HCT116 (cell line): ENCODE measurements at regions not wholly inside any gene's neighbourhood (a gene's known extent, or its start where the extent isn't known, plus 50 kb on each side); places are given as distances from the start of the nearest gene placed in this dataset.

Experiments
- ATAC-seq: fragments of 200-7000 bp; cut with Tn5 transposase; 2 replicates; pipeline ENCODE4 v1.9.1; 2020; ENCODE audit warnings: mild to moderate bottlenecking, moderate library complexity
- BruUV-seq: library from RNA; stranded (reverse); fragments of 400-500 nt; replicated peaks from 2 replicates; lab custom pipeline; 2021; lab: Mats Ljungman, UMichigan
- CTCF ChIA-PET: fragments of 300-600 bp; sonication (Branson Sonifier 250); formaldehyde crosslinking; loops from one replicate; lab custom pipeline; 2021; ENCODE audit warnings: antibody characterized with exemption; lab: Charles Lee
- POLR2A ChIA-PET: fragments of 300-600, 350-600 bp; sonication (Branson Sonifier 250); formaldehyde crosslinking; loops from one replicate; lab custom pipeline; 2021; ENCODE audit warnings: antibody characterized with exemption; lab: Charles Lee
- RAD21 ChIA-PET, 2 experiments: fragments of 300-600 bp; sonication (Branson Sonifier 250); formaldehyde crosslinking; loops; one replicate each; lab custom pipeline; 2023; ENCODE audit warnings: low total read pairs in 2 of 2; ENCODE audit not compliant: uncharacterized antibody in 2 of 2, unreplicated experiment in 2 of 2, low non-redundant PET in 1 of 2; lab: Charles Lee
- DNase-seq: peaks from one replicate; pipeline ENCODE4 v3.0.0-alpha.2; 2010; ENCODE audit warnings: low read depth, low spot score
- H2AFZ ChIP-seq: fragments of 200-600 bp; shearing (Covaris generic), sonication (generic); 2 replicates; pipeline ENCODE4 v1.6.1; 2017; ENCODE audit warnings: low read depth, mixed run types, mixed read lengths, antibody characterized with exemption, low read length; ENCODE audit not compliant: poor library complexity, severe bottlenecking
- H3K27ac ChIP-seq: 2 replicates; pipeline ENCODE4 v1.5.1; 2012; ENCODE audit warnings: low read depth, low read length
- H3K27me3 ChIP-seq: fragments of 200-600 bp; sonication (generic); 2 replicates; pipeline ENCODE4 v1.6.1; 2016; ENCODE audit warnings: mixed run types, low read length, mixed read lengths; ENCODE audit not compliant: insufficient read depth
- H3K36me3 ChIP-seq, 2 experiments: fragments of 200-500 bp in 1 of 2; fragments of 200-600 bp in 1 of 2; sonication (Bioruptor generic) in 1 of 2; sonication (generic) in 1 of 2; 2 replicates each; pipeline versions ENCODE4 v1.5.1 to v1.6.1; 2014 to 2016; ENCODE audit warnings: low read length in 2 of 2, inconsistent platforms in 1 of 2, mixed read lengths in 1 of 2, mixed run types in 1 of 2; ENCODE audit not compliant: insufficient read depth in 2 of 2, control insufficient read depth in 1 of 2
- H3K4me1 ChIP-seq, 2 experiments: fragments of 200-600 bp in 1 of 2; sonication (generic) in 1 of 2; 2 replicates each; pipeline versions ENCODE4 v1.5.1 to v1.6.1; 2012 to 2017; ENCODE audit warnings: low read length in 2 of 2, inconsistent platforms in 1 of 2, mild to moderate bottlenecking in 1 of 2, mixed read lengths in 1 of 2, mixed run types in 1 of 2, moderate library complexity in 1 of 2; ENCODE audit not compliant: insufficient read depth in 2 of 2, control insufficient read depth in 1 of 2
- H3K4me2 ChIP-seq: fragments of 200-600 bp; sonication (generic); 2 replicates; pipeline ENCODE4 v1.6.1; 2017; ENCODE audit warnings: mixed run types, low read length, mixed read lengths
- H3K4me3 ChIP-seq, 2 experiments: fragments of 200-600 bp in 1 of 2; sonication (generic) in 1 of 2; replicated peaks in 1 of 2; 2 replicates each; pipeline ENCODE4 v1.5.1; 2011 to 2016; ENCODE audit warnings: low read length in 2 of 2, control low read depth in 1 of 2, low read depth in 1 of 2, mild to moderate bottlenecking in 1 of 2, mixed read lengths in 1 of 2, mixed run types in 1 of 2
- H3K79me2 ChIP-seq: fragments of 200-600 bp; sonication (generic); 2 replicates; pipeline ENCODE4 v1.6.1; 2017; ENCODE audit warnings: mild to moderate bottlenecking, mixed run types, low read length, moderate library complexity, mixed read lengths; ENCODE audit not compliant: insufficient read depth
- H3K9ac ChIP-seq: fragments of 200-600 bp; sonication (generic); 2 replicates; pipeline ENCODE4 v1.6.1; 2016; ENCODE audit warnings: low read length, mixed read lengths
- H3K9me2 ChIP-seq: fragments of 200-600 bp; sonication (generic), shearing (Covaris generic); 2 replicates; pipeline ENCODE4 v1.6.1; 2017; ENCODE audit warnings: mixed run types, mild to moderate bottlenecking, moderate library complexity; ENCODE audit not compliant: insufficient read depth
- H3K9me3 ChIP-seq, 2 experiments: fragments of 200-500 bp in 1 of 2; fragments of 200-600 bp in 1 of 2; sonication (Bioruptor generic) in 1 of 2; sonication (generic) in 1 of 2; 2 replicates each; pipeline ENCODE4 v1.6.1; 2014 to 2017; ENCODE audit warnings: low read length in 2 of 2, mixed read lengths in 2 of 2, inconsistent platforms in 1 of 2, low read depth in 1 of 2, mild to moderate bottlenecking in 1 of 2, mixed run types in 1 of 2, moderate library complexity in 1 of 2; ENCODE audit not compliant: control insufficient read depth in 1 of 2, insufficient read depth in 1 of 2
- H4K20me1 ChIP-seq: fragments of 200-600 bp; sonication (generic), shearing (Covaris generic); 2 replicates; pipeline ENCODE4 v1.6.1; 2017; ENCODE audit warnings: mixed run types, mild to moderate bottlenecking, moderate library complexity; ENCODE audit not compliant: insufficient read depth
- CBX3 ChIP-seq: IDR thresholded peaks from 2 replicates; pipeline ENCODE4 v1.6.1; 2012; ENCODE audit warnings: low read depth
- CEBPB ChIP-seq: IDR thresholded peaks from 2 replicates; pipeline ENCODE4 v1.6.1; 2012; ENCODE audit warnings: low read depth
- ELF1 ChIP-seq: IDR thresholded peaks from 2 replicates; pipeline ENCODE4 v1.6.1; 2012; ENCODE audit warnings: low read depth, borderline replicate concordance
- EZH2 ChIP-seq: fragments of 200-600 bp; sonication (generic); IDR thresholded peaks from 2 replicates; pipeline ENCODE4 v1.6.1; 2017; ENCODE audit warnings: antibody characterized with exemption, mixed run types
- EZH2phosphoT487 ChIP-seq: fragments of 200-600 bp; IDR thresholded peaks from 2 replicates; pipeline ENCODE4 v1.6.1; 2018; ENCODE audit warnings: antibody characterized with exemption, borderline replicate concordance
- JUND ChIP-seq: IDR thresholded peaks from 2 replicates; pipeline ENCODE4 v1.6.1; 2012
- POLR2AphosphoS5 ChIP-seq: IDR thresholded peaks from 2 replicates; pipeline ENCODE4 v1.6.1; 2011; ENCODE audit warnings: mild to moderate bottlenecking, low read depth, low read length, moderate library complexity
- RAD21 ChIP-seq: IDR thresholded peaks from 2 replicates; pipeline ENCODE4 v1.6.1; 2012; ENCODE audit warnings: low read depth, mild to moderate bottlenecking
- SIN3A ChIP-seq: IDR thresholded peaks from 2 replicates; pipeline ENCODE4 v1.6.1; 2012; ENCODE audit warnings: low read depth
- SP1 ChIP-seq: IDR thresholded peaks from 2 replicates; pipeline ENCODE4 v1.6.1; 2012; ENCODE audit warnings: low read depth
- SRF ChIP-seq: IDR thresholded peaks from 2 replicates; pipeline ENCODE4 v1.6.1; 2012; ENCODE audit warnings: low read depth
- TCF7L2 ChIP-seq: IDR thresholded peaks from 2 replicates; pipeline ENCODE4 v1.7.0; 2011; ENCODE audit warnings: borderline replicate concordance, inconsistent platforms; ENCODE audit not compliant: insufficient read depth, insufficient read length; ENCODE audit errors: extremely low read depth
- YY1 ChIP-seq: IDR thresholded peaks from 2 replicates; pipeline ENCODE4 v1.6.1; 2011; ENCODE audit warnings: low read length, low read depth, moderate library complexity, mild to moderate bottlenecking; ENCODE audit not compliant: insufficient replicate concordance; ENCODE audit errors: extremely low read depth
- ZFX ChIP-seq: fragments of 450-650 bp; IDR thresholded peaks from 2 replicates; pipeline ENCODE4 v1.6.1; 2017
- ZNF274 ChIP-seq: fragments of 200-500 bp; sonication (Bioruptor generic); IDR thresholded peaks from 2 replicates; pipeline ENCODE4 v1.6.1; 2014; ENCODE audit warnings: mild to moderate bottlenecking, low read depth, low read length, inconsistent platforms
- intact Hi-C: fragments of 100-400 bp; cut with micrococcal nuclease; formaldehyde crosslinking; loops from 2 replicates; pipeline ENCODE4 v1.10.0; 2022
- TF ChIP-seq, protein P1 (sequence below): IDR thresholded peaks from 2 replicates; pipeline ENCODE4 v1.6.1; 2012; ENCODE audit warnings: low read depth
- TF ChIP-seq, protein P2 (sequence below): IDR thresholded peaks from 2 replicates; pipeline ENCODE4 v1.6.1; 2012
- TF ChIP-seq, protein P3 (sequence below): IDR thresholded peaks from 2 replicates; pipeline ENCODE4 v1.6.1; 2011; ENCODE audit warnings: mild to moderate bottlenecking, low read length, moderate library complexity; ENCODE audit not compliant: insufficient replicate concordance; ENCODE audit errors: extremely low read depth
- TF ChIP-seq, protein P4 (sequence below), 3 experiments: fragments of 200-600 bp in 1 of 3; sonication (generic) in 1 of 3; IDR thresholded peaks in 2 of 3; conservative IDR thresholded peaks in 1 of 3; 2 replicates each; pipeline ENCODE4 v1.5.1; 2012 to 2017; ENCODE audit warnings: low read depth in 2 of 3, low read length in 2 of 3, antibody characterized with exemption in 1 of 3, borderline replicate concordance in 1 of 3, control low read depth in 1 of 3, mild to moderate bottlenecking in 1 of 3, mixed read lengths in 1 of 3, mixed run types in 1 of 3, moderate library complexity in 1 of 3; ENCODE audit not compliant: insufficient read depth in 1 of 3

DNA sequence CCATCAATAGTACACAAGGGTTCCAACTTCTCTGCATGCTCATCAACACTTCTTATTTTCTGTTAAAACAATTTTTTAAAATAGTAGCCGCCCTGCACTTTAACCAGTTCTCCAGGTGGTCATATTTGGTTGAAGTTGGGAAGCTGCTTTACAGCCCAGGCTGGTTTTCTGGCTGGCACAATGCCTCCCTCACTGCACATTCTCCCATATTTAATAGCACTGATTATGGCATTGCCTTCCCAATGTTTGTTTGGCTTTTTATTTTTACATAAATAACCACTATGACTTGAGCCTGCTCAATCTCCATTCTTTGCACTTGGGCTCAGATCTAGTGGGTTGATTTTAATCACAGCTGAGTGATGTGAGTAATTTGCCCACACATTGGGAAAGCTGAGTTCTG lies 111.9 kb upstream of the MAP4K3 start:
- POLR2A ChIA-PET = no interaction called here
- Histone ChIP-seq H3K4me1 (no peaks in the 10 kb centered on the region), H3K36me3 (no peaks in the 10 kb centered on the region), H3K9ac (no peak overlapping the region), H2AFZ (no peak overlapping the region), H4K20me1 (no peaks in the 10 kb centered on the region), H3K27ac (no peak overlapping the region), H3K9me3 (no peaks in the 10 kb centered on the region), H3K79me2 (no peaks in the 10 kb centered on the region), H3K4me2 (no peak overlapping the region), H3K4me3 (no peak overlapping the region), H3K27me3 (no peaks in the 10 kb centered on the region), H3K9me2 (no peaks in the 10 kb centered on the region)
- ATAC-seq (no peak), DNase-seq (no peak)
- CTCF ChIA-PET = no interaction called here
- RAD21 ChIA-PET = no interaction called here
- BruUV-seq = no TSS peak
- intact Hi-C loops = no loop called here
- TF ChIP-seq TCF7L2 = no peak
- TF ChIP-seq, protein P1, sequence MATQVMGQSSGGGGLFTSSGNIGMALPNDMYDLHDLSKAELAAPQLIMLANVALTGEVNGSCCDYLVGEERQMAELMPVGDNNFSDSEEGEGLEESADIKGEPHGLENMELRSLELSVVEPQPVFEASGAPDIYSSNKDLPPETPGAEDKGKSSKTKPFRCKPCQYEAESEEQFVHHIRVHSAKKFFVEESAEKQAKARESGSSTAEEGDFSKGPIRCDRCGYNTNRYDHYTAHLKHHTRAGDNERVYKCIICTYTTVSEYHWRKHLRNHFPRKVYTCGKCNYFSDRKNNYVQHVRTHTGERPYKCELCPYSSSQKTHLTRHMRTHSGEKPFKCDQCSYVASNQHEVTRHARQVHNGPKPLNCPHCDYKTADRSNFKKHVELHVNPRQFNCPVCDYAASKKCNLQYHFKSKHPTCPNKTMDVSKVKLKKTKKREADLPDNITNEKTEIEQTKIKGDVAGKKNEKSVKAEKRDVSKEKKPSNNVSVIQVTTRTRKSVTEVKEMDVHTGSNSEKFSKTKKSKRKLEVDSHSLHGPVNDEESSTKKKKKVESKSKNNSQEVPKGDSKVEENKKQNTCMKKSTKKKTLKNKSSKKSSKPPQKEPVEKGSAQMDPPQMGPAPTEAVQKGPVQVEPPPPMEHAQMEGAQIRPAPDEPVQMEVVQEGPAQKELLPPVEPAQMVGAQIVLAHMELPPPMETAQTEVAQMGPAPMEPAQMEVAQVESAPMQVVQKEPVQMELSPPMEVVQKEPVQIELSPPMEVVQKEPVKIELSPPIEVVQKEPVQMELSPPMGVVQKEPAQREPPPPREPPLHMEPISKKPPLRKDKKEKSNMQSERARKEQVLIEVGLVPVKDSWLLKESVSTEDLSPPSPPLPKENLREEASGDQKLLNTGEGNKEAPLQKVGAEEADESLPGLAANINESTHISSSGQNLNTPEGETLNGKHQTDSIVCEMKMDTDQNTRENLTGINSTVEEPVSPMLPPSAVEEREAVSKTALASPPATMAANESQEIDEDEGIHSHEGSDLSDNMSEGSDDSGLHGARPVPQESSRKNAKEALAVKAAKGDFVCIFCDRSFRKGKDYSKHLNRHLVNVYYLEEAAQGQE = no peak
- TF ChIP-seq YY1 = no peak
- TF ChIP-seq SP1 = no peak
- no peak for TF ChIP-seq EZH2
- TF ChIP-seq CBX3 = no peak
- no peak for TF ChIP-seq ZNF274
- TF ChIP-seq JUND = no peak
- no peak for TF ChIP-seq SIN3A
- TF ChIP-seq, protein P2, sequence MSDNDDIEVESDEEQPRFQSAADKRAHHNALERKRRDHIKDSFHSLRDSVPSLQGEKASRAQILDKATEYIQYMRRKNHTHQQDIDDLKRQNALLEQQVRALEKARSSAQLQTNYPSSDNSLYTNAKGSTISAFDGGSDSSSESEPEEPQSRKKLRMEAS = no peak
- TF ChIP-seq CEBPB = no peak
- TF ChIP-seq, protein P3, sequence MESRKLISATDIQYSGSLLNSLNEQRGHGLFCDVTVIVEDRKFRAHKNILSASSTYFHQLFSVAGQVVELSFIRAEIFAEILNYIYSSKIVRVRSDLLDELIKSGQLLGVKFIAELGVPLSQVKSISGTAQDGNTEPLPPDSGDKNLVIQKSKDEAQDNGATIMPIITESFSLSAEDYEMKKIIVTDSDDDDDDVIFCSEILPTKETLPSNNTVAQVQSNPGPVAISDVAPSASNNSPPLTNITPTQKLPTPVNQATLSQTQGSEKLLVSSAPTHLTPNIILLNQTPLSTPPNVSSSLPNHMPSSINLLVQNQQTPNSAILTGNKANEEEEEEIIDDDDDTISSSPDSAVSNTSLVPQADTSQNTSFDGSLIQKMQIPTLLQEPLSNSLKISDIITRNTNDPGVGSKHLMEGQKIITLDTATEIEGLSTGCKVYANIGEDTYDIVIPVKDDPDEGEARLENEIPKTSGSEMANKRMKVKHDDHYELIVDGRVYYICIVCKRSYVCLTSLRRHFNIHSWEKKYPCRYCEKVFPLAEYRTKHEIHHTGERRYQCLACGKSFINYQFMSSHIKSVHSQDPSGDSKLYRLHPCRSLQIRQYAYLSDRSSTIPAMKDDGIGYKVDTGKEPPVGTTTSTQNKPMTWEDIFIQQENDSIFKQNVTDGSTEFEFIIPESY = no peak
- TF ChIP-seq POLR2AphosphoS5 = no peak
- TF ChIP-seq ELF1 = no peak
- no peak for TF ChIP-seq RAD21
- TF ChIP-seq, protein P4, sequence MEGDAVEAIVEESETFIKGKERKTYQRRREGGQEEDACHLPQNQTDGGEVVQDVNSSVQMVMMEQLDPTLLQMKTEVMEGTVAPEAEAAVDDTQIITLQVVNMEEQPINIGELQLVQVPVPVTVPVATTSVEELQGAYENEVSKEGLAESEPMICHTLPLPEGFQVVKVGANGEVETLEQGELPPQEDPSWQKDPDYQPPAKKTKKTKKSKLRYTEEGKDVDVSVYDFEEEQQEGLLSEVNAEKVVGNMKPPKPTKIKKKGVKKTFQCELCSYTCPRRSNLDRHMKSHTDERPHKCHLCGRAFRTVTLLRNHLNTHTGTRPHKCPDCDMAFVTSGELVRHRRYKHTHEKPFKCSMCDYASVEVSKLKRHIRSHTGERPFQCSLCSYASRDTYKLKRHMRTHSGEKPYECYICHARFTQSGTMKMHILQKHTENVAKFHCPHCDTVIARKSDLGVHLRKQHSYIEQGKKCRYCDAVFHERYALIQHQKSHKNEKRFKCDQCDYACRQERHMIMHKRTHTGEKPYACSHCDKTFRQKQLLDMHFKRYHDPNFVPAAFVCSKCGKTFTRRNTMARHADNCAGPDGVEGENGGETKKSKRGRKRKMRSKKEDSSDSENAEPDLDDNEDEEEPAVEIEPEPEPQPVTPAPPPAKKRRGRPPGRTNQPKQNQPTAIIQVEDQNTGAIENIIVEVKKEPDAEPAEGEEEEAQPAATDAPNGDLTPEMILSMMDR (IDR thresholded peaks at IDR 0.05 in 2 of 3, conservative IDR thresholded peaks at IDR 0.05 in 1 of 3; ENCODE audit: borderline replicate concordance in 1 of 3, insufficient read depth in 1 of 3, low read depth in 2 of 3, low read length in 2 of 3) = no peak
- TF ChIP-seq ZFX = no peak
- no peak for TF ChIP-seq SRF
- no peak for TF ChIP-seq EZH2phosphoT487
